ENCODE measurements at regions not wholly inside any gene's neighbourhood (a gene's known extent, or its start where the extent isn't known, plus 50 kb on each side); places are given as distances from the start of the nearest gene placed in this dataset.
"Not testable (repeated sequence)": the region's sequence is repeated elsewhere in the genome, so short reads cannot be mapped to it uniquely, and the experiment has no call there.

DNA sequence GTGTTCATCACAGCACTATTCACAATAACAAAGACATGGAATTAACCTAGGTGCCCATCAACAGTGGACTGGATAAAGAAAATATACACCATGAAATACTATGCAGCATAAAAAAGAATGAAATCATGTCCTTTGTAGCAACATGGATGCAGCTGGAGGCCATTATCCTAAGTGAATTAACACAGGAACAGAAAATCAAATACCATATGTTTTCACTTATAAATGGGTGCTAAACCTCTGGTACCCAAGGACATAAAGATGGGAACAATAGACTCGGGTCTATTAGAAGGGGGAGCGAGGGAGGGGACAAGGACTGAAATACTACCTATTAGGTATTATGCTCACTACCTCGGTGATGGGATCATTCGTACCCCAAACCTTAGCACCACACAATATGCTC, 66.4 kb upstream of the PTPN13 start:
- not testable (repeated sequence) for DNase-seq (ENCODE audit: low read depth)

DNA sequence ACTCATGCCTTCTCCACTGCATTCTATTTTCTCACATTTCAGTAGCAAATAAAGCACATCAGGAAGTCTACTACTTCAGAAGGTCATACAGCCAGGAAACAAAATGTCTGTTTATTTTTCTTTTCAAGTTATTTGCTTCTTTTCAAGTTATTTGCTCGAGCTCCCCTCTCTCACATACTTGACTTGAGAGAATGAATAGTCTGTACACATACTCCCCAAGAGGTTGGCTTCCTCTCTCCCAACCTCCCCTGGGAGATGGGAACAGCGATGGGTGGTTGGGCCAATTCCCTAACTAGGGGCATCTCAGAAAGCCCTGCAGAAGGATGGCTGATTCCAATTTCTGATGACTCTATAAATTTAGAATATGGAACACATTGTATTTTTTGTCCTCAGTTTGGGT, 64.7 kb upstream of the PTPN13 start:
- no peak for DNase-seq (ENCODE audit: low read depth)

GRCh38 chr4:86530183-86530582, 63.9 kb upstream of the PTPN13 start:
- no peak for DNase-seq (ENCODE audit: low read depth)

DNA sequence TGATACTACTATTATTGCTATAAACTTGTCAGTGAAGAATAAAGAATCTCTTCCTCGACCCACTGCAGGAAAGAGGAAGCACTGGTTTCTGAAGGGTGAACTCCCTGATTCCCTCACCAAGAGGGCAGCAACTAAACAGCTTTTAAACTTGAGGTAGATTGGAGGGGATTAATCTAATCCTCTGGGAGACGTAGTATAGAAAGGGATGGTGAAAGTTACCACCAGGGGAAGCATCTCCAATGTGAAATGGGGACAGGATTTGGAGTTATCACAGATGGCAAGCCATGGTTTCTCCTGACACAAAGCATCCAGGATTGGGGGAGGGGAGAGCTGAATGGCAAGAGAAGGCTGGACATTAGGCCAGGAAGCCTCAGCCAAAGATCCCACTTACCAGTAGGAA, 62.7 kb upstream of the PTPN13 start:
- DNase-seq (ENCODE audit: low read depth): no peak

DNA sequence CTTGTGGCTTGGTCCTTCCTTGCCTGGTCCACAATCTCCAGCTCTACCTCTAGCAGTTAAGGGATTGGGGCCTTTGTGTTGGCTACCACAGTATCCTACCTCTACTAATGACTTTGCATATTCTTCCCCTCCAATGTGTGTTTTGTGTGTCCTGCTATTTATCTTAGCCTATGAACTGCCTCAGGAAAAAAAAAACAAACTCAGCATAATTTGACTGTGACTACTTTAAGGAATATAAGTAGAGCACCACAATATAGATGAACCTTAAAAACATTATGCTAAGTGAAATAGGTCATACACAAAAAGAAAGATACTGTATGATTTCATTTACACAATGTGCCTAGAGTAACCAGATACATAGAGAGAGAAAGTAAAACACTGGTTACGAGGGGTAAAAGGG, 61.3 kb upstream of the PTPN13 start:
- DNase-seq (ENCODE audit: low read depth): no peak

GRCh38 chr4:86536151-86536550, 58.0 kb upstream of the PTPN13 start:
- no peak for DNase-seq (ENCODE audit: low read depth)

DNA sequence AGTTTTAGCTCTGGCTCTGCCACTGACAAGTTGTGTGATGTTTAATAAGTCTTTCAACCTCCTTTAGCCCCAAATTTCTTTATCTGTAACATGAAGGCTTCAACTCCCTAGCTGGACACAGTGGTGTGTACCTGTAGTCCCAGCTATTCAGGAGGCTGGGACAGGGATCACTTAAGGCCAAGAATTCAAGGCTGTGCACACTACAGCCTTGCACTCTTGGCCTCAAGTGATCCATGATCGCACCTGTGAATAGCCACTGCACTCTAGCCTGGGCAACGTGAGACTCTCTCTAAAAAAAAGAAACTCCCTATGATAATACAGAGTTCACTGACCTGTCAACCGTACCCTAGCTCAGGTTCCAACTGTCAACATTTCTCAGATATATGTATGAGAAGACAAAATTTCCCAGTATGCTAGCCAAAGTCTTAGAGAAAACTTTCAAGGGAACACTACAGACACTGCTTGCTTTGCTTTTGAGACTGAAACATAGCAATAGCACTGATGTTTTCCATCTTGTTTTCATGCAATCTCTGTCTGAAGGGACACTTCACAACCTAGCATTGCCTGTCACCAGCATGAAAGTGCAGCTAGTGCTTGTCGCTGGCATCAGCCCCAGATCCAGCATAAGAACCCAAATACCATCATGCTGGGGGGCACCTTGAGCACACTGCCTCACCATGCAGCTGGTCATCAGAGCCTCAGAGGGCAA, 51.6 kb upstream of the PTPN13 start:
- no peak for DNase-seq (ENCODE audit: low read depth)

DNA sequence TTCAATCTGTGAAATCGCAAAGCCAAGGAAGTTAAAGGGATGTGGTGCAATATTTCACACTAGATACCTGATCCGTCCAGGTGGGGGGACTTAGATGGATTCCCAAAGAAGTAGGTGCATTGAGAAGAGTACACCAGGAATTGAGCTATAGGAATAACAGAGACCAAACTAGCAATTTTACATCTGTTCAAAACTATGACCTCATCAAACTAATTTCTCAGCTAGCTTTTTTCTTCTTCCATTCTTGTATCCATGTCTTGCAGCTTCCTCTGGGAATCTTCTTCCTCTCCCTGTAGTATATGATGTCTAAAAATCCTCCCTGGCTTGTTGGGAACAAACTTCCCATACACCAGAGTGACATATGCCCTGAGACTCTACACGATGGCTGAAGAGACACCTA, 51.0 kb upstream of the PTPN13 start:
- no peak for DNase-seq (ENCODE audit: low read depth)

DNA sequence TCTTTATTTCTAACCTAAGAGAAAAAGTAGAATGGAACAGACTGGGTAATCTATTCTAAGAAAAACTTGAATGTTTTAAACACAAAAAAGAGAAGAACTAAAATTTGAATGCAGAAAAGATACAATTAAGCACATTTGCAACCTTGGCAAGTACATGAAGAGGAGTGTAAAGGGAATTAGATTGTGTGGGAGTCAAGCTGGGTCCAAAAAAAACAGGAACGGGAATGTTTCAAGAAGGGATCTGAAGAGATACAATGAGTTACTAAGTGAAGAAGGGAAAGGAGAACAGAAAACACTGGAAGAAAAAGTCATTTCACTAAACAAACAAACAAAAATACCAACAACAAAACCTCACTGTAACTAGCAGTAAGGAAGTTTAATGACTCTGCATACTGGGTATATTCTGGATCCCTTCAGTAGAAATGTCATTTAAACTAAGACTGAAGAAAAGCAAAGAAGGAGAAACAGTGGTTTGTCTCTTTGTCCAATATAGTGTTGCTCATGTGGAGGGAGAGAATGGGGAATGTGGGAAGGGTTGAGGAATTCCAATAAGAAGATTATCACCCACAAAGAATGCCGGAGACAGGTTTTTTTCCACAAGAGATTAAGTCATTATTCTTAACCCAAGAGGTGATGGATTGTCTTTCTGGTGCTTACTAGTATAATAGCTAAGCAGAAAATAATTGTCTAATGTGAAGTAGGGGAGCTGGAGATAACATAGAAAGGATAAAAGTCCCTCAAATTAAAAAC, 50.4 kb upstream of the PTPN13 start:
- DNase-seq (ENCODE audit: low read depth): no peak

GRCh38 chr4:86544310-86544966, 49.7 kb upstream of the PTPN13 start:
- DNase-seq (ENCODE audit: low read depth): no peak
